HG03521 (cell line): ENCODE measurements at regions not wholly inside any gene's neighbourhood (a gene's known extent, or its start where the extent isn't known, plus 50 kb on each side); places are given as distances from the start of the nearest gene placed in this dataset.

Source experiments
- ATAC-seq: cut with Tn5 transposase; IDR thresholded peaks from one replicate; pipeline ENCODE4 v1.9.1; 2021; ENCODE audit warnings: mild to moderate bottlenecking, moderate library complexity; ENCODE audit not compliant: unreplicated experiment

DNA sequence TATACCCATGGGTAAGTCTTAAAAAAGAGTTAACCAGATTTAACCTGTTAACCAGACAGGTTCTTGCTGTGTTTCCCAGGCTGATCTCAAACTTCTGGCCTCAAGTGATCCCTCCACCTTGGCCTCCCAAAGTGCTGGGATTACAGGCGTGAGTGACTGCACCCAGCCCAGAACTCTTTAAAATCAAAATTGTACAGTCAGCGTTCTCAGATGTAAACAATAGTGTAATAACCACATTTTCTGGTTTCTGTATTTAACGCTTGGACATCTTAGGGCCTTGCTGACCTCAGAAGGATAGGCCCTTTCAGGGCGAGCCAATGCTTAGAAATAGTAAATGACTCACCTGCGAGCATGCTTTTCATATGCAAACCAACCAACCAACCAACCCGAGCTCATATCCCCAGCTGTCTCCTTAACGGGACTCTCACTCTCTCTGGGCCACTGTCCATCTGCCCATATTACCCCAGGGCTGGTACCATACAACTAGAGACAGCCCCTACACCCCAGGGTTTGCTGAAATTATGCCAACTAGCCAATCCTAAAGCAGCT is 415.0 kb upstream of the XYLT1 start:
- ATAC-seq = no peak

DNA sequence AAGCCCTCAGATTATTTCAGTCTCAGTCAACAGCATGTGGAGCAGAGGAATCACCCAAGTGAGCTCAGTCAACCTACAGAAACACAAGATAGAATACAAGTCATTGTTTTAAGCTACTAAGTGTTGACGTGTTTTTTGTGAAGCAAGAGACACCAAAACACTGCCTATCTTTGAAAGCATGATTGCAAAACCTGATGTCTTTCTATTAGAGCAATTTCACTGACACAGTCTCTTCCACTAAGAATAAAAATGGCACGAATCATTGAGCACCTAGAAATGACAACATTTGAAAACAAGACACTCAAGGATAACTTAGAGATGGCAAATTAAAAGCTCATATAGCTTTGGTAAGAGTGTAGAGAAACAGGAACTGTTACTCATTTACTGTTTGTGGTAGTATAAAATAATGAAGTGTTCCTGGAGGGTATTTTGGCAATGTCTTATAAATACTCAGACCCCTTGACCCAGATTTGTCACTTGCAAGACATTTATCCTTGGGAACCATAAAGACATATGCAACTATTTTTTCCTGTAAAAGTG is 407.1 kb upstream of the XYLT1 start:
- ATAC-seq = no peak

- no peak for ATAC-seq
These were observed 396.2 kb upstream of the XYLT1 start for GRCh38 chr16:17866996-17867395.

DNA sequence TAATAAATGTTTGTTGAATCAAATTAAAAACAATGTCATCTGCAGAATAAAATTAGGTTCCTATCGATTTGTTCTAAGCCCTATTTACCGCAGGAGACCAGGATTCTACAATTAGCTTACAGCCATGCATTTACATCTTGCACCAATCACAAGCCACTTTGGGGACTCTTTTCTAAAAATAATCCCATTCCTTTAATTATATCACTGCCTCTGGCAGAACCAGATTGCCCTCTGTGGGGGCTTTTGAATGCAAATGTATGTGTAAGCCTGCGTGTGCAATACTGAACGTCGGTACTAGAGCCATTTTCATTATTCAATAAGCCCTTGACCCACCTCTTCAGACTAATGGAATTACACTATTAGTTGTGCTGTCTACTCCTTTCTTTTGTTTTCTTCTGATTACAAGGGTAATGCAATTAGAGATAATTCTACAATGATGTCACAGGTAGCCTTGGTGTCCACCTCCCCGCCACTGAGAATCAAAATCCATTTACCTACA is 391.3 kb upstream of the XYLT1 start:
- no peak for ATAC-seq

- no peak for ATAC-seq
These were observed 387.3 kb upstream of the XYLT1 start for GRCh38 chr16:17858061-17858460.

- no peak for ATAC-seq
These were observed 383.2 kb upstream of the XYLT1 start for GRCh38 chr16:17853958-17854357.

DNA sequence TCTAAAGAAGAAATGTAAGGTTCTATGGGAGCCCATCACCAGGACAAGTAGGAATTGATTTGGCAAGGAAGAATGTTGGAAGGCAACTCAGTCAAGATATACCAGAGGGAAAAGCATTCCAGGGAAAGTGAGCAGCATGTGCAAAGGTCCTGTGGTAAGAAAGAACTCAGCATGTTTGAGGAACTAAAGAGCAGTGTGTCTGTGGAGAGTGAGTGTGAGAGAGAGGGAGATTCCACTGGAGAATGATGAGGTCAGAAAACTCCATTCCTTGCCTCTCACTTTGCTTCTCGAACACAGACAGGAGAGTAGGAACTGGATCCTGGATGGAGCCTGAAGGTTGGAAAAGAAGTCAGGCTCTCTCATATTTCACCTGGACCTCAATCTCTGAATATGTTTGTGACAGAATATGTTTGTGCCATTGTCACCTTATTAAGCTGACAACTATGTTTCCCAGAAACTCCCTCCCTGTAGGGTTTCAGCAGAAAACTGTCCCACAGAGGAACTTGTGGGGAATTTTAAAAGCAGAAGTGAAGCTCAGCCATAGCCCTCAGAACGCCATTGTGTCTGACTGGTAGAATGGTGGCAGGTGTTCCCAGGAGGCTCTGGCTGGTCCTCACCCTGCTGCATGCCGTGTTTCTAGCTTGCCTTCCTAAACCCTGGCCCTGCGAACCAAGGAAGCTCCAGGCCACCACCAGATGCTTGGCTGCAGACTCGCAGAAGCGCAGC is 382.4 kb upstream of the XYLT1 start:
- no peak for ATAC-seq

DNA sequence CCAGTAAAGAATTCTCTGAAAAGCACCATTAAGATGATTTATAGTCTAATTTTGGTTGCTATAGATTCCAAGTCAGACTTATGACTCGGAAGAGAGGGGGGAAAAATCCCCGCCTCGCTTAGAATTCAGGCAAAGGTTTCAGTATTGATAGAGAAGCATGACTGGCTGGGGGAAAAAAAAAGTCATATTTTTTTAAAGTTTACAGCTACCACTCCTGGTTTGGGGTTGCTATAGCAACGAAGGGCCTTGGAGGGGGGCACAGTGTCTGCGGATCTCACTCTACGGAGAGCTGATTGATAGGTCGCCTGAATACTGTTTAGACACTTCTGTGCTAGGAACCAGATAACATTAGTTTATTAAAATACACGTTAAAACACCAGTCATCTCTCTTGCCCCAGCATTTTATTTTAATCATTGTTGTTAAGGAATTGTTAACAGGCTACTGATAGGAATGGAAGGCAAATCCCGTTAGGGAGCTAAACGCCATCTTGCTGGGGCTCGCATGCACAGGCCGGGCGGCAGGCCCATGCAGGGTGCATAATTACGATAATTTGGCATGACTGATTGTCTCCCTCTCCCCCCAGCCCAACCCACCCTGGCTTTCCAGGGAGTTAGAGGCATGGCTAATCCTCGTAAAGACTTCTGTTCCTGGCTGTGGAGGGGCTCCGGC is 380.0 kb upstream of the XYLT1 start:
- no peak for ATAC-seq

GRCh38 chr16:17847234-17847795 is 376.6 kb upstream of the XYLT1 start:
- no peak for ATAC-seq

DNA sequence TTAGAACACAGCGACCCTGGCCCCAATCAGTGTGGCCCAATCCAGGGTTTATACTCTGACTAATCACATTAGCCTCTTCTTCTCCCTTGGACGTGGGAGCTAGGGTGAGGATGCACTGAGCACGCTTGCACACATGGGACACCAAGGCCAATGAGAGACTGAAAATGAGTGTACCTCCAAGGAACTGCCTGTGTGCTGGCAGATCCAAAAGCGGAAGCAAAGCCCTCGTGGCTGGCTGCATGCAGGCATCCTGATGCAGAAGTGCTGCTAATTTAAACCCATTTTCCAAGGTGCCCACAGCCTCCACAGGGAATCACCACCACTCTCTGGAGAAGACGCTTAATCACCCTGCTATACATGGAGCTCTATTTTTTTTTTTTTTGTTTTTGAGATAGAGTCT is 375.3 kb upstream of the XYLT1 start:
- no peak for ATAC-seq

GRCh38 chr16:17845031-17845430 is 374.3 kb upstream of the XYLT1 start:
- ATAC-seq = no peak

DNA sequence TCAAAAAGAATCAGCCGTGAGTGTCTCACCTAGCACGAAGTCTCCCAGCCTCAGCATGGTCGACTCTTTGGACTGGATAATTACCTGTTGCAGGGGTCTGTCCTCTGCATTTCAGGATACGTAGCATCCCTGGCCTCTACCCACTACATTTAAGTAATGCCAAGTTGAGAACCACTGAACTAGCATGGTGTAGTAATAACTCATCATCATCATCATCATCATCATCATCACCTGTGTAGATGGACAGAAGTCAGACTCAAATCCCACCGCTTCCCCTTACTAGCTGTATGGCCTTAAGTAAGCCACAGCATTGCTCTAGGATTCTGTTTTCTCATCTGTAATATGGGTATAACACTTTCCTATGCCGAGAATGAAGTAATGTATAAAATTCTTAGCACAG is 373.1 kb upstream of the XYLT1 start:
- no peak for ATAC-seq

- no peak for ATAC-seq
These were observed 369.1 kb upstream of the XYLT1 start for GRCh38 chr16:17839907-17840306.

DNA sequence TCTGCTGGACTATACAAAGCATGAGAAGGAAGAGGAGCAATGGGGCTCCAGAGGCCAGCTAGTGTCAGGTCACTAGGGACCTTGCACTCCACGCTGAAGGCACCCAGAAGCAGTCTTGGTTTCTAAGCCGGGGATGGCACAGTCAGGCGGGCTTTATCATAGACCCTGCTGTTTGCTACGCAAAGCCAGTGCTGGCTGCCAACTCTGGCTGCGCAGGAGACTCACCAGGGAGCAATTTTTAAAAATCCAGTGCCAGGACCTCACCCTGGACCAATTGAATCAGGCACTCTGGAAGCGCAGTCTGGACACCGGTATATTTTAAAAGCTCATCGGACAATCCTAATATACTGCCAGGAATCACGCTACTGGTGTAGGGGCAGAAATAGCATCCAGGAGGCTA is 368.5 kb upstream of the XYLT1 start:
- no peak for ATAC-seq

GRCh38 chr16:17836868-17837602 is 366.3 kb upstream of the XYLT1 start:
- ATAC-seq = no peak

- no peak for ATAC-seq
These were observed 364.5 kb upstream of the XYLT1 start for GRCh38 chr16:17835118-17835876.

DNA sequence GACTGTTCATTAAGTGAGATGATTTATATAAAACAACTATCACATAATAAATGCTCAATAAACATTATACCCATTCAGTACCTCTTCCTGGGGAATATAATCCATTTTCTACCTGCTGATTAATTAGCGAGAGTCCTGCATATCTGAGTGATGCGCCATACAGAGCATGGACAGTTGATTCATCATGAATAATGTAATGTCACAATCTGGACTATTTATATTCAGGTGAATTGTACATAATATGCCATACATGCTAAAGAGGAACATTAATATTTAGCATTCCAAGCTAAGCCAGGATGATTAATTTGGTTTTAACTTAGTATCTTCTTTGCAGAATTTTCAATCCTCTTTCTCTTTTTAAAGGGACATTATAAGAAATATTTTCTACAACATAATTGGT is 362.0 kb upstream of the XYLT1 start:
- ATAC-seq = no peak

DNA sequence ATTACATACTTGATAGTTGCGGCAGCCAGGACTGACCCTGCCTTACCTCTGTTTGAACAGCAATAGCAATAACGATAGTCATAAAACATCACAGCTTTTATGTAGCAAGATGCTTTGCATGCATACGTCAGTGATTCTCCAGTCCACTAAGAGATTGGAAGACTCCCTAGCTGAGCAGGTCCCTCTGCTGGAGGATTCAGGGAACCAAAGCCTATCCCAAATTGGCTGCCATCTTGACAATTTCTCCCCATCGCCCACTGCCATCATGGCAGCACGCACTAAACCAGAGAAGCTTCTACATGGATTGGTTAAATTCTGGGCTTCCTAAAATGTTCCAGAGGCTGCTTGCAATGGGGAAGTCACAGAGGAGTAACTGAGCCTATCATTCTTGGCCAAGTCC is 360.6 kb upstream of the XYLT1 start:
- ATAC-seq = no peak

GRCh38 chr16:17830651-17831050 is 359.9 kb upstream of the XYLT1 start:
- no peak for ATAC-seq

DNA sequence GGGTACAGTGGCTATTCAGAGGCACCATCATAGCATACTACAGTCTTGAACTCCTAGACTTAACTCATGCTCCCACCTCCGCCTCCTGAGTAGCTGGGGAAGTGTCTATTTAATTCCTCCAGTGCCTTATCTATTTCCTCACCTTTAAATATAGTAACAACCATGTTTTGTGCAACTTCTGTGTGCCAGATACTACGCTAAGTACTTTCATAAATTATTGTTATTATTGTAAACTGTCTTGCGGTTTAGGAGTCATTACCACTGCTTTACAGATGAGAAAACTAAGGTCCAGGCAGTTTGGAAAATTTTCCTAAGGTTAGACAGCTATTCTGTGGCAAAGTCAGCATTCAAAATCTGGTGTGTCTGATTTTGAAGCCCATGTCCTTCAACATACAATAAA is 359.1 kb upstream of the XYLT1 start:
- ATAC-seq = no peak
